ENCODE measurements at regions not wholly inside any gene's neighbourhood (a gene's known extent, or its start where the extent isn't known, plus 50 kb on each side); places are given as distances from the start of the nearest gene placed in this dataset.

GRCh38 chr5:139745800-139746690, 49.6 kb upstream of the PSD2 start (continued):
- TF ChIP-seq E2F4 (IDR thresholded peaks at IDR 0.05; ENCODE audit: low read depth, low read length) (0 out of 2 replicates have a peak, but pooled peaks have one; percentile 36), RUNX3 (IDR thresholded peaks at IDR 0.05; ENCODE audit: low read length) (0 out of 2 replicates have a peak, but pooled peaks have one; percentile 15), ZNF217 (IDR thresholded peaks at IDR 0.05) (no peak), GATAD2B (conservative IDR thresholded peaks at IDR 0.05; ENCODE audit: low read depth) (peak; percentile 57; the same call in 1 of the 2 replicates), ZBTB33 (IDR thresholded peaks at IDR 0.05) (0 out of 2 replicates have a peak, but pooled peaks have one; percentile 13), TCF7 (IDR thresholded peaks at IDR 0.05; ENCODE audit: borderline replicate concordance) (no peak), SIX5 (IDR thresholded peaks at IDR 0.05; ENCODE audit: low read depth, low read length, severe bottlenecking) (no peak), LARP7 (IDR thresholded peaks at IDR 0.05) (peak; percentile 60; the same call in 1 of the 2 replicates), NFYB (IDR thresholded peaks at IDR 0.05; ENCODE audit: insufficient read depth, low read depth, low read length) (0 out of 2 replicates have a peak, but pooled peaks have one; percentile 24), BHLHE40 (IDR thresholded peaks at IDR 0.05; ENCODE audit: borderline replicate concordance in 1 of 2, low read depth in 2 of 2, low read length in 1 of 2) (peak in 1 of 2 experiments; percentile 58; a peak in 1 of 4 replicates), SRF (IDR thresholded peaks at IDR 0.05; ENCODE audit: low read depth in 2 of 2, low read length in 2 of 2) (no peak), SMARCA5 (IDR thresholded peaks at IDR 0.05) (peak; percentile 22; the same call in 1 of the 2 replicates), ETV6 (conservative IDR thresholded peaks at IDR 0.05 in 1 of 2, IDR thresholded peaks at IDR 0.05 in 1 of 2; ENCODE audit: borderline replicate concordance in 1 of 2, low read depth in 1 of 2) (no peak), PKNOX1 (IDR thresholded peaks at IDR 0.05) (peak; percentile 34; the same call in 1 of the 2 replicates), DPF2 (IDR thresholded peaks at IDR 0.05) (peak; percentile 20; the same call in 1 of the 2 replicates), IKZF1 (conservative IDR thresholded peaks at IDR 0.05) (peak; percentile 67), ZNF687 (IDR thresholded peaks at IDR 0.05) (peak; percentile 96), ELK1 (IDR thresholded peaks at IDR 0.05; ENCODE audit: low read depth, low read length) (no peak), NR2F1 (conservative IDR thresholded peaks at IDR 0.05) (peak; percentile 78), RFX5 (IDR thresholded peaks at IDR 0.05; ENCODE audit: low read depth, low read length) (no peak; the same call in 1 of the 2 replicates)

Measured in GM12878 (cell line).